D341Med (cell line): ENCODE measurements at regions not wholly inside any gene's neighbourhood (a gene's known extent, or its start where the extent isn't known, plus 50 kb on each side); places are given as distances from the start of the nearest gene placed in this dataset.
"Not testable (repeated sequence)": the region's sequence is repeated elsewhere in the genome, so short reads cannot be mapped to it uniquely, and the experiment has no call there.

Experiments used
- DNase-seq: peaks from one replicate; pipeline ENCODE4 v3.0.0; 2012; ENCODE audit warnings: low spot score

DNA sequence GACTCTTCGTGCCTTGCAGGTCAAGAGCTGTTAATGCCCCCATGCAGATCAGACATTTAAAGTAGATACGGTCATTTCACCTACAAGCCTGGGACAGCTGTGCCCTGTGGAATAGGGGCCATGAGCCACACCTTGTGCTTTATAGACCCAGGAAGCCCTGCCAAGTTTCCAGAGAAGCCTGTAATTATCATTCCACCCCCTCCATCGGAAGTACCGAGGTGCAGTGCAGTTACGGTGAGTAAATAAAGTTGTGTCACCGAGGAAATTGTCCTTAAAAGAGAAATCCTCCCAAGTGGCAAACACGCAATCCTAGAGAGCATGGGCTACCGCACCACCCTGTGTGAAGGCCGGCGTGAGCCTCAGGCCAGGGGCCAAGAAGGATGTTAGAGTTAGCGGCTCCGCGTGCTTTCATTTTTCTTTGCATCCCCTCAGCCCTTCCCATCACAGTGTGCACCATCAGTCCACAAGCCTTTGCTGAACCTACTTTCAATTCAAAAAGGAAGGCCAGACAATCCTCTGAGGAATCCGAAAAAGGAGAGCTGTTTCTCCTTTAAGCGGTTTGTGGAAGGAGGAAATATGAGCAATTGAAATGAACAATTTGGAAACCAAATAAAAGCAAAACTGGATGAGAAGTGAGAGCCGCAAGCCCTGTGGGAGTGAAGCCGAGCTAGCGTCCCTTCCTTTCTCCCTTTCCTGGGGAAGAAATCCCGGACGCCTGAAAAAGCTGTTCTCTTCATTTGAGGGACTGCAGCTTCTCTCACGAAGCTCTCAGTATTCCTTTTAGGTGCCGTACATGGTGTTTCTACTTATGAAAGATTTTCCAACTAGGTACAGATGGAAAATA, 183.3 kb upstream of the PDE10A start:
- DNase-seq: no peak

DNA sequence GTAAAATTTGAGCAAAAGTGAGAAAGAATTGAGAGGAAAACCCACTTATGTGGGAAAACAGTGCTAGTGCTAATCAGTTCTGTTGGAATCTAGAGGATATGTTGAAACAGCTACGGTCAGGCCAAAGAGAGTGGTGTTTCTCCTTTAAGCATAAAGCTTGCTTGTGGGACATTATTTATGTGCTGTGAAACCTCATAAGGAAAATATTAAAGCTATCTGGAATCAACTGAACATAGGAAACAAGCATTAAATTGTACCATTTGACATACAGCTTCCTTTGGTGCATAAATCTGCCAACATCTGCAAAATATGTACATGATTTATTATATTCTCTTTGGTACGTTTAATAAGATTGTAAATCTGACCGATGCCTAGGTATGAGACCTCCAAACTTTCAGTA, 182.5 kb upstream of the PDE10A start:
- DNase-seq: no peak

- DNase-seq: no peak
Observed at GRCh38 chr6:165844801-165845364, 181.8 kb upstream of the PDE10A start.

GRCh38 chr6:165844232-165844631, 181.2 kb upstream of the PDE10A start:
- no peak for DNase-seq

GRCh38 chr6:165843568-165844113, 180.6 kb upstream of the PDE10A start:
- no peak for DNase-seq

DNA sequence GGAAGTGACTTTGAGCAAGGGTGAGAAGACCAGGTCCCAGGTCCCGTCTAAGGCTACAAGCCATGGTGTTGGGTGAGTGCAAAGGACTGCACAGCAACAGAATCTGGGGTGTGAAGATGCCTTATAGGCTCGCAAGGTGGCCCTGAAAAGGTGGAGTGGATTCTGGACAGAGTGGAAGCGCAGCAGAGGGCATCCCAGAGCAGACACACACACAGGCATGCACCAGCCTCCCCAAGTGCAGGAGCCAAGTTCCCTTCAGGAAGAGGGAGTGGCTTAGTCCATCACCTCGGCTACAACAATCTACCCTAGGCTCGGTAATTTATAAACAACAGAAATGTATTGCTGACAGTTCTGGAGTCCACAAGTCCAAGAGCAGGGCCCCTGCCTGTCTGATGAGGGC, 180.1 kb upstream of the PDE10A start:
- DNase-seq: no peak

DNA sequence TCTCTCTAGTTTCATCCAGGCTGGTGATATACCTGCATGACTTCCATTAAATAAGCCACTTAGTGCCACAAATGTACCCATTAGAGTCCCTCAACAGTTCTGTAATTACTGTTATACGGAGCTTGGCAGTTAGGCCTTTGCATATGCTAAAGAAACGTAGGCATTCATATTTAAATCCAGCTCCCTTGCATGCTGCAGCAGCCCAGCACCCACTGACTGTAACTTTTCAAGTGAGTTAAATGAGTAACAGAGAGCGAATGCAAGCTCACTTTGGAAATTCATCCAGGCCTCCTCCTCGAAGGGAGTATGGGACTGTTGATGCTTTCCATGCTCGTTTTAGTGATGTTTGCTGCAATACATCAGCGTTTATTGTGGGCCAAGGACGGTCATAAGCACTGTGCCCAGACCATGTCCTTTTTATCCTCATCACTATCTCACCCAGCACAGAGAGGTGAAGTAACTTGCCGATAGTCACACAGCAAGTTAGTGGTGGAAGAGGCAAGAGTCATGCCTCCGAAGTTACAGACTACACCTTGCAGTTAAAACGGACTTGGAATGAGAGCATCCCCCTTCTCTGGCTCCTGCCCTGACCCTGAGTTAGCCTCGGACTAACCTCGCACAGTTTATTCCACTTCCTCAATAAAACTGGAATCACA, 179.4 kb upstream of the PDE10A start:
- no peak for DNase-seq

DNA sequence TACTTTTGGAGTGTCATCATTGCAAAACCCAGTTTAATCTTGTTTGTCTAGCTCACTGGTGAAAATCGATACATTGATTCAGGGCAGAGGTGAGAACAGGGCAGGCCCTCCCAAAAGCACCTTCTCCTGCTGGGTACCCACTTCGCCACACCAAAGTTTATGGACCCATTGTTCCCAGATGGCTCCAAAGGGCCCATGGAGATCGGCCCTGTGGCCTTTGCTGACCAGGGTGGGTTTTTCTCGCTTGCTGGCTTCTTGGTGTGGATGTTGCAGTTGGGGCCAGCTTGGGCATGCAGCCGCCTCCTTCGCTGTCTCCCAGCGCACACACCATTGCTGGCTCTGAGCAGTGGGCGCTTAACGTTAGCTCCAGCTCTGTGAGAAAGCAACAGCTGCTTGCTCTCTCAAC, 178.1 kb upstream of the PDE10A start:
- no peak for DNase-seq

- no peak for DNase-seq
Observed at GRCh38 chr6:165837948-165838745, 175.1 kb upstream of the PDE10A start.

- DNase-seq: not testable (repeated sequence)
Observed at GRCh38 chr6:165836648-165837047, 173.6 kb upstream of the PDE10A start.

GRCh38 chr6:165835410-165835851, 172.4 kb upstream of the PDE10A start:
- DNase-seq: no peak

GRCh38 chr6:165834613-165835259, 171.7 kb upstream of the PDE10A start:
- no peak for DNase-seq

GRCh38 chr6:165833355-165833754, 170.3 kb upstream of the PDE10A start:
- no peak for DNase-seq

GRCh38 chr6:165831812-165832510, 168.9 kb upstream of the PDE10A start:
- DNase-seq: no peak

- no peak for DNase-seq
Observed at GRCh38 chr6:165830761-165831160, 167.7 kb upstream of the PDE10A start.

DNA sequence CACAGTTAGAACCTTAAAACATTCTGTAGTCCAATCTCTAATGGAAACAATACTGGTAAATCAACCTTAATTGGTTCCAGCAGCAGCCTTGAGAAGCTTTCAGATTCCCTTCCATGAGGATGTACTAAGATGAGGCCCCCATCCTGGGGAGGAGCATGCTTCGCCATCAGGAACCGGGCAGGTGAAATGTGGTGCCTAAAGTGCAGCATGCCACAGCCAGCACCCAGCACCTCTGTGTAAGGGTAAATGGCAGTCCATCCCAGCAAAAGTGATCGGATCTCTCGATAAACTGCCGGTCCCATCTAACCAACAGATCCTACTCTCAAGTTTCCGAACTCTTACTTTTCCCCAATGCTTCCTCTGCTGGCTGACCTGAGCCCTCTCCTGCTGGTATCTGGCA, 166.3 kb upstream of the PDE10A start:
- no peak for DNase-seq

- no peak for DNase-seq
Observed at GRCh38 chr6:165827190-165827518, 164.1 kb upstream of the PDE10A start.

DNA sequence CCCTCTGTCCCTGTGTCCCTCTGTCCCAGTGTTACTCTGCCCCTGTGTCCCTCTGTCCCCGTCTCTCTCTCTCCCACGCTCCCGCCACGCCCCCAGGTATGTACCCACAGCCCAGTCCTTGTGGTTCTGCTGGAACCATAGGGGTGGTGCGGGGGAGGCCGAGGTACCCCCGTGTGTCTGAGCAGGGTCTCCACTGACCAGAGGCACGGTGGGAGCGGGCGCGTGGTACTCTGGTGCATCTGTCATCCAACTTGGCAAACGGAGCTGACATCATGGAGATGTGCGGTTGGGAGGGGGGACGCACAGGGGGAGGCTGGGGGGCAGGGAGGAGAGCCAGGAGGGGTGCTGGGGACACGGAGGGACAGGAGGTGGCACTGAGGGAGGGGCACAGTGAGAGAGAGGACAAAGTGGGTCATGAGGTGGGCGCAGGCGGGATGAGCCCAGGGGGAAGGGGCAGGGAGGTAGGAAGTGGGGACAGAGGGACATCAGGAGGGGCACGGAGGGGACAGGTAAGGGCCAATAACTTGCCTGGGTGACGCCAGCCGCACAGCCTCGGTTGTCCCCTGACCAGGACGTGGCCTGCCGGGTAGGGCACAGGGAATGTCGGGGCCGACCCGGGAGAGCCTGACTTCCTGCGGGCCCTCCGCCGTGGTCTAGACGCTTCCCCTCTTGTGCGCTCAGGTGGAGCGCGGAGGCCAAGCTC, 163.6 kb upstream of the PDE10A start:
- no peak for DNase-seq

DNA sequence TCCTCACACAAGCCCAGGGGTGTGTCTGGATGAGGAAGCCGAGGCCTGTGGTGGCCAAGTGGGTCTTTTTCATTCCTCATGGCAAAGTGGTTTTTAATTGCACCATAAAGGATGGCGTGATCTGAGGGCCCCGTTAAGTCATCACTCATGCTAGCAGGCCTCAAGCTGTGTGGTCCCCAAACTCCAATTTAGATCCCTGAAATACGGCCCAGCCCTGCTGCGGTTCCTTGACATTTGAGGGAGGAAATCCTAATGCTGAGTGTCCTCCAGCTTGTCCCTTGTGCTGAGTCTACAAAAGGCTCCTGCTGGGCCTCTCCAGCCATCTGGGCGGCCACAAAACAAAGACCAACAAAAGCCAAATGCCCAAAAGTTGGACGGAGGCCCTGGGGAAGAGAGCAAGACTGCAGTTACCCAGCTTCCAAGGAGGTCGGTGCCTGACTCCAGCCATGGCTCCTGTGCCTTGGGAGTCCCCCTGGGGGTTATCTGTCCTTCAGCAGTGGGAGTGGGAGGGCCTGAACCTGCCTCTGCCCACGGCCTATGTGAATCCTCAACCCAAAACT, 162.3 kb upstream of the PDE10A start:
- no peak for DNase-seq
